DMS 273 treated with DMSO at 0.1 percent for 48 hours (cell line): ENCODE measurements at regions not wholly inside any gene's neighbourhood (a gene's known extent, or its start where the extent isn't known, plus 50 kb on each side); places are given as distances from the start of the nearest gene placed in this dataset.

ENCODE experiments used
- DNase-seq: peaks from one replicate; lab custom pipeline; 2025; lab: John Stamatoyannopoulos, UW

GRCh38 chr6:80404889-80405288 lies 298.4 kb downstream of the BCKDHB start:
- no peak for DNase-seq

- no peak for DNase-seq
These were observed 296.9 kb downstream of the BCKDHB start for GRCh38 chr6:80403365-80403764.

- no peak for DNase-seq
These were observed 295.8 kb downstream of the BCKDHB start for GRCh38 chr6:80402266-80402665.
